Caco-2 (cell line): ENCODE measurements at regions not wholly inside any gene's neighbourhood (a gene's known extent, or its start where the extent isn't known, plus 50 kb on each side); places are given as distances from the start of the nearest gene placed in this dataset.

ENCODE experiments used
- BruUV-seq: library from RNA; stranded (reverse); fragments of 400-500 nt; replicated peaks from 2 replicates; lab custom pipeline; 2021; lab: Mats Ljungman, UMichigan
- CTCF ChIA-PET: fragments of 300-600 bp; sonication (Branson Sonifier 250); formaldehyde crosslinking; loops from one replicate; lab custom pipeline; 2022; ENCODE audit warnings: antibody characterized with exemption; lab: Charles Lee
- POLR2A ChIA-PET: fragments of 300-600 bp; sonication (Branson Sonifier 250); formaldehyde crosslinking; loops from one replicate; lab custom pipeline; 2022; ENCODE audit warnings: antibody characterized with exemption; lab: Charles Lee
- DNase-seq, 2 experiments: peaks; one replicate each; pipeline versions ENCODE4 v3.0.0 to v3.0.0-alpha.2; 2020 to 2022
- H3K27me3 ChIP-seq: replicated peaks from 2 replicates; pipeline ENCODE4 v1.6.0; 2011; ENCODE audit warnings: low read length; ENCODE audit not compliant: control insufficient read depth, insufficient read depth
- H3K36me3 ChIP-seq: 2 replicates; pipeline ENCODE4 v1.5.1; 2011; ENCODE audit warnings: low read length; ENCODE audit not compliant: control insufficient read depth, insufficient read depth
- H3K4me1 ChIP-seq: fragments of 250-450 bp; sonication (Bioruptor Pico); 2 replicates; pipeline ENCODE4 v1.5.1; 2020; ENCODE audit warnings: mild to moderate bottlenecking
- H3K4me3 ChIP-seq: 2 replicates; pipeline ENCODE4 v1.5.1; 2011; ENCODE audit warnings: low read depth, mild to moderate bottlenecking, control low read depth, low read length
- H3K9me3 ChIP-seq: fragments of 250-450 bp; sonication (Bioruptor Pico); 2 replicates; pipeline ENCODE4 v1.5.1; 2020; ENCODE audit warnings: mild to moderate bottlenecking, moderate library complexity
- H3K27ac Mint-ChIP-seq: one replicate; pipeline ENCODE4 v1.8.0; 2022; ENCODE audit warnings: mixed read lengths; ENCODE audit not compliant: unreplicated experiment
- H3K27me3 Mint-ChIP-seq: one replicate; pipeline ENCODE4 v1.8.0; 2022; ENCODE audit warnings: mixed read lengths; ENCODE audit not compliant: insufficient read depth, unreplicated experiment
- H3K36me3 Mint-ChIP-seq: one replicate; pipeline ENCODE4 v1.8.0; 2022; ENCODE audit warnings: mild to moderate bottlenecking, mixed read lengths; ENCODE audit not compliant: insufficient read depth, unreplicated experiment
- H3K4me1 Mint-ChIP-seq: one replicate; pipeline ENCODE4 v1.8.0; 2022; ENCODE audit warnings: low read depth, mixed read lengths; ENCODE audit not compliant: unreplicated experiment
- H3K4me3 Mint-ChIP-seq: one replicate; pipeline ENCODE4 v1.8.0; 2022; ENCODE audit warnings: mild to moderate bottlenecking, moderate library complexity, mixed read lengths; ENCODE audit not compliant: unreplicated experiment
- H3K9me3 Mint-ChIP-seq: one replicate; pipeline ENCODE4 v1.8.0; 2022; ENCODE audit warnings: mixed read lengths; ENCODE audit not compliant: unreplicated experiment
- CTCF ChIP-seq, 2 experiments: fragments of 200-600 bp in 1 of 2; IDR thresholded peaks; 1 replicate in 1 of 2; 2 replicates in 1 of 2; pipeline versions ENCODE4 v1.5.1 to v1.8.0; 2011 to 2022; ENCODE audit warnings: antibody characterized with exemption in 1 of 2, control low read depth in 1 of 2, inconsistent platforms in 1 of 2, low read depth in 1 of 2, low read length in 1 of 2, mild to moderate bottlenecking in 1 of 2, moderate library complexity in 1 of 2; ENCODE audit not compliant: insufficient read depth in 1 of 2, severe bottlenecking in 1 of 2, unreplicated experiment in 1 of 2
- intact Hi-C: fragments of 100-400 bp; cut with micrococcal nuclease; formaldehyde crosslinking; loops from one replicate; pipeline ENCODE4 v1.10.0; 2022; ENCODE audit not compliant: unreplicated experiment

- Histone ChIP-seq H3K4me1 (no peaks in the 10 kb centered on the region), H3K36me3 (no peaks in the 10 kb centered on the region), H3K9me3 (no peaks in the 10 kb centered on the region), H3K27me3 (no peaks in the 10 kb centered on the region), H3K4me3 (no peak overlapping the region)
- H3K4me1 Mint-ChIP-seq = no peaks in the 10 kb centered on the region
- no peaks in the 10 kb centered on the region for H3K27me3 Mint-ChIP-seq
- intact Hi-C loops = no loop called here
- H3K4me3 Mint-ChIP-seq = no peak overlapping the region
- no peak for DNase-seq
- POLR2A ChIA-PET = no interaction called here
- no peak for TF ChIP-seq CTCF (IDR thresholded peaks at IDR 0.05; ENCODE audit: insufficient read depth in 1 of 2, low read depth in 1 of 2, low read length in 1 of 2, severe bottlenecking in 1 of 2, unreplicated experiment in 1 of 2)
- no peaks in the 10 kb centered on the region for H3K9me3 Mint-ChIP-seq
- no peaks in the 10 kb centered on the region for H3K36me3 Mint-ChIP-seq
- CTCF ChIA-PET = no interaction called here
- no TSS peak for BruUV-seq
- H3K27ac Mint-ChIP-seq = no peak overlapping the region
Observed at GRCh38 chr7:69172357-69173077, 425.8 kb upstream of the AUTS2 start.

GRCh38 chr7:69173341-69173740, 424.9 kb upstream of the AUTS2 start:
- Histone ChIP-seq H3K36me3 (no peaks in the 10 kb centered on the region), H3K9me3 (no peaks in the 10 kb centered on the region), H3K4me1 (no peaks in the 10 kb centered on the region), H3K27me3 (no peaks in the 10 kb centered on the region), H3K4me3 (no peak overlapping the region)
- CTCF ChIA-PET = no interaction called here
- Mint-ChIP-seq H3K36me3 (no peaks in the 10 kb centered on the region), H3K27ac (no peak overlapping the region), H3K4me1 (no peaks in the 10 kb centered on the region), H3K9me3 (no peaks in the 10 kb centered on the region), H3K4me3 (no peak overlapping the region), H3K27me3 (no peaks in the 10 kb centered on the region)
- no peak for DNase-seq
- no TSS peak for BruUV-seq
- POLR2A ChIA-PET = no interaction called here
- intact Hi-C loops = no loop called here
- no peak for TF ChIP-seq CTCF (IDR thresholded peaks at IDR 0.05; ENCODE audit: insufficient read depth in 1 of 2, low read depth in 1 of 2, low read length in 1 of 2, severe bottlenecking in 1 of 2, unreplicated experiment in 1 of 2)

- TF ChIP-seq CTCF (IDR thresholded peaks at IDR 0.05; ENCODE audit: insufficient read depth in 1 of 2, low read depth in 1 of 2, low read length in 1 of 2, severe bottlenecking in 1 of 2, unreplicated experiment in 1 of 2) = no peak
- intact Hi-C loops = no loop called here
- no peaks in the 10 kb centered on the region for H3K36me3 Mint-ChIP-seq
- Histone ChIP-seq H3K9me3 (no peaks in the 10 kb centered on the region), H3K4me1 (no peaks in the 10 kb centered on the region), H3K4me3 (no peak overlapping the region), H3K27me3 (no peaks in the 10 kb centered on the region), H3K36me3 (no peaks in the 10 kb centered on the region)
- H3K27me3 Mint-ChIP-seq = no peaks in the 10 kb centered on the region
- no peak overlapping the region for H3K27ac Mint-ChIP-seq
- no peaks in the 10 kb centered on the region for H3K9me3 Mint-ChIP-seq
- BruUV-seq = no TSS peak
- no peak for DNase-seq
- ChIA-PET POLR2A (no interaction called here), CTCF (no interaction called here)
- no peaks in the 10 kb centered on the region for H3K4me1 Mint-ChIP-seq
- no peak overlapping the region for H3K4me3 Mint-ChIP-seq
Observed at GRCh38 chr7:69173846-69174245, 424.4 kb upstream of the AUTS2 start.
